MM.1S (cell line): ENCODE measurements at regions not wholly inside any gene's neighbourhood (a gene's known extent, or its start where the extent isn't known, plus 50 kb on each side); places are given as distances from the start of the nearest gene placed in this dataset.
"Not testable (repeated sequence)": the region's sequence is repeated elsewhere in the genome, so short reads cannot be mapped to it uniquely, and the experiment has no call there.

ENCODE experiments used
- EZH2 ChIP-seq: fragments of 300-600 bp; sonication (generic); optimal IDR thresholded peaks from 2 replicates; pipeline ENCODE3; 2017; ENCODE audit warnings: low read depth, mild to moderate bottlenecking, antibody characterized with exemption, low read length, mixed read lengths
- TF ChIP-seq, protein P1 (sequence below): fragments of 300-600 bp; sonication (generic); IDR thresholded peaks from 2 replicates; pipeline ENCODE4 v1.5.1; 2016; ENCODE audit warnings: antibody characterized with exemption, low read length, mixed read lengths

GRCh38 chr10:33468006-33468405 is 133.5 kb upstream of the NRP1 start:
- not testable (repeated sequence) for TF ChIP-seq EZH2
- TF ChIP-seq, protein P1, sequence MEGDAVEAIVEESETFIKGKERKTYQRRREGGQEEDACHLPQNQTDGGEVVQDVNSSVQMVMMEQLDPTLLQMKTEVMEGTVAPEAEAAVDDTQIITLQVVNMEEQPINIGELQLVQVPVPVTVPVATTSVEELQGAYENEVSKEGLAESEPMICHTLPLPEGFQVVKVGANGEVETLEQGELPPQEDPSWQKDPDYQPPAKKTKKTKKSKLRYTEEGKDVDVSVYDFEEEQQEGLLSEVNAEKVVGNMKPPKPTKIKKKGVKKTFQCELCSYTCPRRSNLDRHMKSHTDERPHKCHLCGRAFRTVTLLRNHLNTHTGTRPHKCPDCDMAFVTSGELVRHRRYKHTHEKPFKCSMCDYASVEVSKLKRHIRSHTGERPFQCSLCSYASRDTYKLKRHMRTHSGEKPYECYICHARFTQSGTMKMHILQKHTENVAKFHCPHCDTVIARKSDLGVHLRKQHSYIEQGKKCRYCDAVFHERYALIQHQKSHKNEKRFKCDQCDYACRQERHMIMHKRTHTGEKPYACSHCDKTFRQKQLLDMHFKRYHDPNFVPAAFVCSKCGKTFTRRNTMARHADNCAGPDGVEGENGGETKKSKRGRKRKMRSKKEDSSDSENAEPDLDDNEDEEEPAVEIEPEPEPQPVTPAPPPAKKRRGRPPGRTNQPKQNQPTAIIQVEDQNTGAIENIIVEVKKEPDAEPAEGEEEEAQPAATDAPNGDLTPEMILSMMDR: not testable (repeated sequence)
